K562 (cell line): ENCODE measurements at regions not wholly inside any gene's neighbourhood (a gene's known extent, or its start where the extent isn't known, plus 50 kb on each side); places are given as distances from the start of the nearest gene placed in this dataset.

Source experiments
- ATAC-seq: fragments of 200-7000 bp; cut with Tn5 transposase; 3 replicates; pipeline ENCODE4 v1.9.1; 2020; ENCODE audit warnings: moderate library complexity
- BruUV-seq: library from RNA; stranded (reverse); fragments of 400-500 nt; replicated peaks from 2 replicates; lab custom pipeline; 2021; lab: Mats Ljungman, UMichigan
- CTCF ChIA-PET: fragments of 300-600 bp; formaldehyde crosslinking; extraction: SDS; loops from one replicate; lab custom pipeline; 2021; ENCODE audit warnings: low intra/inter-chr PET ratio; lab: Yijun Ruan, JAX
- POLR2A ChIA-PET: fragments of 300-600, 350-650 bp; sonication (Branson Sonifier 250); formaldehyde crosslinking; extraction: SDS; loops from one replicate; lab custom pipeline; 2021; ENCODE audit warnings: antibody characterized with exemption, inconsistent platforms; lab: Yijun Ruan, JAX
- DNase-seq, 4 experiments: peaks; one replicate each; pipeline versions ENCODE4 v3.0.0 to v3.0.0-alpha.2; 2011 to 2018; ENCODE audit warnings: low spot score in 3 of 4, mixed read lengths in 3 of 4; ENCODE audit errors: extremely low read depth in 1 of 4
- FAIRE-seq: peaks from 2 replicates; lab custom pipeline; 2011; peaks lifted over from hg19 to GRCh38; lab: Jason Lieb, UNC
- H2AFZ ChIP-seq: 2 replicates; pipeline ENCODE4 v1.6.0; 2011; ENCODE audit warnings: low read depth, low read length, control low read depth, inconsistent platforms
- H3K27ac ChIP-seq: fragments of 200-600 bp; 3 replicates; pipeline ENCODE4 v1.8.0; 2011; ENCODE audit warnings: low read depth, mild to moderate bottlenecking, control low read depth, inconsistent platforms, low read length, moderate library complexity, mixed read lengths; ENCODE audit errors: extremely low read depth
- H3K27me3 ChIP-seq, 2 experiments: fragments of 300-600 bp in 1 of 2; 2 replicates in 1 of 2; 3 replicates in 1 of 2; pipeline versions ENCODE4 v1.6.0 to v1.8.0; 2011; ENCODE audit warnings: inconsistent platforms in 2 of 2, low read length in 2 of 2, mild to moderate bottlenecking in 1 of 2, mixed read lengths in 1 of 2, moderate library complexity in 1 of 2; ENCODE audit not compliant: control insufficient read depth in 2 of 2, insufficient read depth in 2 of 2
- H3K36me3 ChIP-seq: fragments of 300-600 bp; 3 replicates; pipeline ENCODE4 v1.8.0; 2011; ENCODE audit warnings: mild to moderate bottlenecking, low read length, inconsistent platforms; ENCODE audit not compliant: control insufficient read depth, insufficient read depth
- H3K4me1 ChIP-seq, 2 experiments: fragments of 200-600 bp in 1 of 2; replicated peaks in 1 of 2; 2 replicates in 1 of 2; 3 replicates in 1 of 2; pipeline versions ENCODE4 v1.5.1 to v1.8.0; 2011; ENCODE audit warnings: inconsistent platforms in 2 of 2, low read length in 2 of 2, mild to moderate bottlenecking in 1 of 2, mixed read lengths in 1 of 2, moderate library complexity in 1 of 2; ENCODE audit not compliant: control insufficient read depth in 2 of 2, insufficient read depth in 2 of 2
- H3K4me2 ChIP-seq: 2 replicates; pipeline ENCODE4 v1.6.1; 2011; ENCODE audit warnings: low read length, control low read depth, inconsistent platforms, mixed read lengths; ENCODE audit not compliant: insufficient read depth
- H3K4me3 ChIP-seq: fragments of 200-600 bp; sonication (generic), shearing (Covaris generic); 2 replicates; pipeline ENCODE4 v1.5.1; 2016; ENCODE audit warnings: control low read depth, inconsistent platforms
- H3K79me2 ChIP-seq: fragments of 200-600 bp; 3 replicates; pipeline ENCODE4 v1.8.0; 2011; ENCODE audit warnings: low read length, inconsistent platforms; ENCODE audit not compliant: control insufficient read depth, insufficient read depth
- H3K9ac ChIP-seq, 2 experiments: 2 replicates each; pipeline versions ENCODE4 v1.6.0 to v1.6.1; 2011; ENCODE audit warnings: low read depth in 2 of 2, low read length in 2 of 2, control low read depth in 1 of 2, inconsistent platforms in 1 of 2, mild to moderate bottlenecking in 1 of 2, mixed read lengths in 1 of 2; ENCODE audit not compliant: insufficient read depth in 1 of 2
- H3K9me1 ChIP-seq: one replicate; pipeline ENCODE4 v1.6.0; 2011; ENCODE audit warnings: inconsistent platforms, mild to moderate bottlenecking, low read length, moderate library complexity; ENCODE audit not compliant: control insufficient read depth, insufficient read depth
- H3K9me3 ChIP-seq: replicated peaks from 2 replicates; pipeline ENCODE4 v1.5.1; 2011; ENCODE audit warnings: low read depth, low read length, inconsistent platforms; ENCODE audit not compliant: control insufficient read depth, insufficient read depth
- H4K20me1 ChIP-seq: replicated peaks from 2 replicates; pipeline ENCODE4 v1.6.1; 2011; ENCODE audit warnings: low read length, inconsistent platforms, mixed read lengths; ENCODE audit not compliant: control insufficient read depth, insufficient read depth
- CUX1 ChIP-seq: fragments of 200-800 bp; sonication (Bioruptor generic); IDR thresholded peaks from 2 replicates; pipeline ENCODE4 v1.6.1; 2016; ENCODE audit warnings: missing genetic modification characterization, missing compliant biosample characterization
- DIDO1 ChIP-seq: fragments of 450-650 bp; IDR thresholded peaks from 2 replicates; pipeline ENCODE4 v1.6.1; 2016; ENCODE audit warnings: low read depth, missing biosample characterization, missing genetic modification characterization
- HINFP ChIP-seq: fragments of 450-650 bp; conservative IDR thresholded peaks from 2 replicates; pipeline ENCODE4 v1.6.1; 2016; ENCODE audit warnings: missing genetic modification characterization, low read depth, mild to moderate bottlenecking, control low read depth, missing compliant biosample characterization
- HSF4 ChIP-seq: fragments of 250-450 bp; sonication (Bioruptor Pico); IDR thresholded peaks from 2 replicates; pipeline ENCODE4 v2.1.2; 2022; ENCODE audit warnings: mild to moderate bottlenecking, moderate library complexity, borderline replicate concordance
- ILF3 ChIP-seq: fragments of 450-650 bp; IDR thresholded peaks from 2 replicates; pipeline ENCODE4 v1.6.1; 2018; ENCODE audit warnings: antibody characterized with exemption, mild to moderate bottlenecking, moderate library complexity, borderline replicate concordance
- MXI1 ChIP-seq: IDR thresholded peaks from 2 replicates; pipeline ENCODE4 v1.6.1; 2011; ENCODE audit warnings: low read depth, mild to moderate bottlenecking, improper control_type of control experiment, low read length
- RAD51 ChIP-seq: fragments of 450-650 bp; IDR thresholded peaks from 2 replicates; pipeline ENCODE4 v1.7.1; 2016; ENCODE audit warnings: low read depth, mild to moderate bottlenecking, borderline replicate concordance
- SAFB2 ChIP-seq: fragments of 200-400 bp; formaldehyde crosslinking; IDR thresholded peaks from 2 replicates; pipeline ENCODE4 v1.6.1; 2018; ENCODE audit warnings: borderline replicate concordance, low read length, low read depth, moderate library complexity; ENCODE audit not compliant: severe bottlenecking
- TBP ChIP-seq: optimal IDR thresholded peaks from 2 replicates; pipeline ENCODE3; 2011; ENCODE audit warnings: low read depth, low read length, improper control_type of control experiment
- XRCC3 ChIP-seq: fragments of 450-650 bp; IDR thresholded peaks from 2 replicates; pipeline ENCODE4 v1.6.1; 2017; ENCODE audit warnings: mild to moderate bottlenecking, moderate library complexity
- WGBS: fragments of 100-300 bp; shearing (Covaris generic); methylation state at CpG from one replicate; pipeline ENCODE4 v1.1.6; 2016; ENCODE audit warnings: low coverage, mixed read lengths; ENCODE audit not compliant: insufficient coverage; ENCODE audit errors: missing lambda C conversion rate; 5-methylcytosine and 5-hydroxymethylcytosine counted together
- in situ Hi-C: fragments of 300-500 bp; cut with MboI; formaldehyde crosslinking; loops from 4 replicates; pipeline ENCODE4 v1.15.0; 2018; ENCODE audit warnings: inconsistent platforms, mixed read lengths
- intact Hi-C: fragments of 100-400 bp; cut with micrococcal nuclease; formaldehyde crosslinking; loops from 2 replicates; pipeline ENCODE4 v1.14.2; 2022
- TF ChIP-seq, protein P1 (sequence below), 2 experiments: fragments of 450-650 bp in 1 of 2; sonication (generic) in 1 of 2; formaldehyde crosslinking in 1 of 2; IDR thresholded peaks in 1 of 2; conservative IDR thresholded peaks in 1 of 2; 2 replicates each; pipeline versions ENCODE4 v1.6.1 to v1.8.1; 2016 to 2023; ENCODE audit warnings: mild to moderate bottlenecking in 2 of 2, moderate library complexity in 2 of 2, inconsistent platforms in 1 of 2, missing genetic modification reagents in 1 of 2

DNA sequence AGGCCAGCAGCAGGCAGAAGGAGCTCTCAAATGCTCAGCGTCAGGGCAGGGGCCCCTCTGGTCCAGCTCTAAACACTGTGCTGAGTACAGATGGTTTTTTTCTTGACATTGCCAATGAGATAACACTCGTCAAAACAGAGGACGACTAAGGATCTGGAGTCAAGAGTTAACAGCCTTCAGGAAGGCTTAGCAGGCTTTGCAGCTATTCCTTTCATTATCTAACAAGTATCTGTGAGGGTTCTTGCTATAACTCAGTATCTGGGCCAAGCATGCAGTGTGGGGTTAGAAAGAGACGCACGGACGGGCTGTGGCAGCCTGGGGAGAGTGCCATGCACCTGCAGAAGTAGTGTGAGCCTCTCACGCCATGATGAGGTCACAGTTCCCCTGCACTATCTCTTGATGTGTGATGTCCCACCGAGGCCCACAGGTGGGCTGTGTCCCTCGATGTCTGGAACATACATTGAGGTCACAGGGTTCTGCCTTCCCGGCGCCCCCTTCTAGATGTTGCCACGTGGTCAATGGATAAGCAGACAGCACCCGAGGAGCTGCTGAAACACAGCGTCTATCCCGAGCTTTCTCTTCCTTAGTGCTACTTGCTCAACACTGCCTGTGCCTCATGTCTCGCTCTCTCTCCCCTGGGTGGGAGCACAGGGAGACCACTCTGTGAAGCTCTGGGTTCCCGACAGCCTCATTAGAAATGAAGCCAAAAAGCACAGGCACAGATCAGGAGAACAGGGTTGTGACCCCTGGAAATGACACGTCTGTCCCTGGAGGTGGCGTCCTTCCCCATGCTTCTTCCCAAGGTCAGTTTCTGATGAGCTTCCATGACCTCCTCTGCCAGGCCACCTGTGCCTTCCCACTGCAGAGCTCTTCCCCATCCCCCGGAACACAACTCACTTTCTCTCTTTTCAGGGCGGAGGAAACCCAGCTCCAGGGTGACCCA is 85.5 kb upstream of the RPS6KA2 start (continued):
- no peak for TF ChIP-seq CUX1

DNA sequence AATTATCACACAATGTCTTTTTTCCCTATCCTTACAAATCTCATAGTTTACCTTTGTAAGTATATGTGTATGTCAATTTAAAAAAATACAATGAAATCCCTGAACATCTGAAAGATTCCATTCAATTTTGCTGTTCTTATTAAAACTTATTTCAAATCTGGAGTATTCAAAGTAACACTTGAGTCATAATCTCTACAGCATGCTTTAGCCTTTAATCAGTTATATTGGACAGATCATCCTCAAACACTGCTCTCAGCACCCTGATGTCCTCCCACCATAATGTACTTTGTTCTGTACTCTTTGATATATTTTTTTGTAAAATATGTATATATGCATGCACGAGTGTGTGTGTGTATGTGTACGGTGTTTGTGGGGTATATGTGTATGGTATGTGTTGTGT is 83.0 kb upstream of the RPS6KA2 start:
- POLR2A ChIA-PET: interaction anchor here (0.7 kb wide), 1 partner anchor 414 kb away, joined by 3 read pairs; no protein-coding TSS in a partner anchor
- intact Hi-C loops (no loop called here), in situ Hi-C loops (no loop called here)
- no peak overlapping the region for H3K4me3 ChIP-seq
- no peak overlapping the region for H3K9ac ChIP-seq
- no peaks in the 10 kb centered on the region for H3K9me3 ChIP-seq
- FAIRE-seq (no peak), ATAC-seq (no peak), DNase-seq (no peak)
- H2AFZ ChIP-seq: no peak overlapping the region
- BruUV-seq: no TSS peak
- 0% methylated on average over 2 of the region's 2 CpGs for WGBS
- H3K9me1 ChIP-seq: no peaks in the 10 kb centered on the region
- H4K20me1 ChIP-seq: no peaks in the 10 kb centered on the region
- H3K79me2 ChIP-seq: no peaks in the 10 kb centered on the region
- H3K4me1 ChIP-seq: no peaks in the 10 kb centered on the region
- H3K27me3 ChIP-seq: peaks cover 5 to 44% of the 10 kb centered on the region in 2 experiments
- CTCF ChIA-PET: no interaction called here
- H3K4me2 ChIP-seq: no peak overlapping the region
- H3K27ac ChIP-seq: no peak overlapping the region
- TF ChIP-seq RAD51 (no peak), XRCC3 (no peak), MXI1 (no peak), DIDO1 (no peak), HSF4 (CRISPR knock-in tag) (no peak), TBP (no peak), ILF3 (no peak), HINFP (tag) (no peak), SAFB2 (no peak)
- TF ChIP-seq, protein P1, sequence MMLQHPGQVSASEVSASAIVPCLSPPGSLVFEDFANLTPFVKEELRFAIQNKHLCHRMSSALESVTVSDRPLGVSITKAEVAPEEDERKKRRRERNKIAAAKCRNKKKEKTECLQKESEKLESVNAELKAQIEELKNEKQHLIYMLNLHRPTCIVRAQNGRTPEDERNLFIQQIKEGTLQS (IDR thresholded peaks at IDR 0.05): no peak
- TF ChIP-seq, protein P1 (CRISPR knock-in tag; conservative IDR thresholded peaks at IDR 0.05): no peak
- H3K36me3 ChIP-seq: no peaks in the 10 kb centered on the region
